Immature natural killer cell (primary cell): ENCODE measurements at regions not wholly inside any gene's neighbourhood (a gene's known extent, or its start where the extent isn't known, plus 50 kb on each side); places are given as distances from the start of the nearest gene placed in this dataset.

Experiments used
- DNase-seq, 3 donors: peaks; one replicate each; pipeline ENCODE4 v3.0.0; 2022; ENCODE audit warnings: mixed read lengths in 1 of 3
- H3K27ac Mint-ChIP-seq, 6 donors: one replicate each; pipeline ENCODE4 v1.8.0; 2020; ENCODE audit warnings: mixed read lengths in 6 of 6, mild to moderate bottlenecking in 5 of 6, inconsistent platforms in 4 of 6, moderate library complexity in 3 of 6
- H3K27me3 Mint-ChIP-seq, 3 donors: one replicate each; pipeline ENCODE4 v1.8.0; 2020 to 2021; ENCODE audit warnings: low read depth in 3 of 3, mild to moderate bottlenecking in 3 of 3, mixed read lengths in 3 of 3, moderate library complexity in 3 of 3, inconsistent platforms in 1 of 3
- H3K36me3 Mint-ChIP-seq, 3 donors: one replicate each; pipeline ENCODE4 v1.8.0; 2020; ENCODE audit warnings: mixed read lengths in 3 of 3, inconsistent platforms in 2 of 3, mild to moderate bottlenecking in 2 of 3
- H3K4me1 Mint-ChIP-seq, 2 donors: one replicate each; pipeline ENCODE4 v1.8.0; 2020; ENCODE audit warnings: inconsistent platforms in 2 of 2, mild to moderate bottlenecking in 2 of 2, mixed read lengths in 2 of 2, moderate library complexity in 1 of 2
- H3K4me3 Mint-ChIP-seq, 5 donors: one replicate each; pipeline ENCODE4 v1.8.0; 2020; ENCODE audit warnings: mild to moderate bottlenecking in 5 of 5, mixed read lengths in 5 of 5, inconsistent platforms in 3 of 5, moderate library complexity in 3 of 5
- H3K9me3 Mint-ChIP-seq, 6 donors: one replicate each; pipeline ENCODE4 v1.8.0; 2020; ENCODE audit warnings: mild to moderate bottlenecking in 6 of 6, mixed read lengths in 6 of 6, inconsistent platforms in 4 of 6, moderate library complexity in 3 of 6

DNA sequence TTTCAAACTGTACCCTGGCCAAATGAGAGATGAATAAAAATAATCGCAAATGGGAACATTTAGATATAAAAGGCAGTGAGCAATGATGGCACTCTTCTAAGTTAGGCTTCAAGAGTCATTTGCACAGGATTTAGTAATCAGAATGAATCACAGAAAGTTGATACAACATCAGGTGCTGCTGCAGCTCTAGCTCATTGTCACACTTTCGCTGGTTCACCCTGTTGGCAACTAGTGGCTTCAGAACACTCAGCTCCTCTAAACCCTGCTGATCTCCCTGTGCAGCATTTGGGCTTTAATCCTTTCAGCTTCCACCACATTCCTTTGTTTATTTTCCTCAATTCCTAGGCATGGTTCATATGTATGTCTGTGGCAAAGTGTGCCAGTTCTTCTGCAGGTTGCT, 2071.2 kb upstream of the CDH6 start:
- H3K36me3 Mint-ChIP-seq: no peaks in the 10 kb centered on the region

DNA sequence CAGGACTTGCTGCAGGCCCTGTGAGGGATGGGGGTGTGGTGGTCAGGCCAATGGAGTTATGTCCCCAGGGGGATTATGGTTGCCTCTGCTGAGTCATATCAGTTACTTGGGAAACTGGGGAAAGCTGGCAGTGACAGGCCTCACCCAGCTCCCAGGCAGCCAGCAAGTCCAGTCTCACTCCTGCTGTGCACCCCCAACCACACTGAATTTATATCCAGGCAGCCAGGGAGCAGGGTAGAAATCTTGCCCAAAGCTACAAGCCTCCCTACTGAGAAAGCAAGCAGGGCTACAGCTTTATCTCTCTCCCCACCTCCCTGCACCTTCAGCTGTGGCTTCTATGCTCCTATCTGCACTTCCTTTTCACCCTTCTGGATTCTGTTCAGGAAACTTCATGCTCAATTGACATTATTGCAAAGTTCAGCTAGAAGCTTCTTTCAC, 2076.0 kb upstream of the CDH9 start:
- DNase-seq: no peak
- H3K4me1 Mint-ChIP-seq: no peaks in the 10 kb centered on the region
- H3K27ac Mint-ChIP-seq: no peak overlapping the region
- H3K9me3 Mint-ChIP-seq: peaks cover 12 to 53% (median 45%) of the 10 kb centered on the region in 6 donors
- H3K27me3 Mint-ChIP-seq: no peaks in the 10 kb centered on the region
- no peak overlapping the region for H3K4me3 Mint-ChIP-seq
- H3K36me3 Mint-ChIP-seq: peaks cover 0 to 6% (median 0%) of the 10 kb centered on the region in 3 donors

More for the DNA sequence above, 2071.2 kb upstream of the CDH6 start:
- Mint-ChIP-seq H3K9me3 (peaks cover 3 to 46% (median 31%) of the 10 kb centered on the region in 6 donors), H3K4me1 (no peaks in the 10 kb centered on the region), H3K27me3 (no peaks in the 10 kb centered on the region), H3K27ac (no peak overlapping the region), H3K4me3 (no peak overlapping the region)
- DNase-seq: no peak

GRCh38 chr5:29113516-29113915, 2075.1 kb upstream of the CDH9 start:
- Mint-ChIP-seq H3K4me1 (no peaks in the 10 kb centered on the region), H3K9me3 (peaks cover 12 to 59% (median 48%) of the 10 kb centered on the region in 6 donors), H3K36me3 (peaks cover 0 to 6% (median 0%) of the 10 kb centered on the region in 3 donors), H3K27me3 (no peaks in the 10 kb centered on the region), H3K4me3 (no peak overlapping the region), H3K27ac (no peak overlapping the region)
- DNase-seq: no peak

DNA sequence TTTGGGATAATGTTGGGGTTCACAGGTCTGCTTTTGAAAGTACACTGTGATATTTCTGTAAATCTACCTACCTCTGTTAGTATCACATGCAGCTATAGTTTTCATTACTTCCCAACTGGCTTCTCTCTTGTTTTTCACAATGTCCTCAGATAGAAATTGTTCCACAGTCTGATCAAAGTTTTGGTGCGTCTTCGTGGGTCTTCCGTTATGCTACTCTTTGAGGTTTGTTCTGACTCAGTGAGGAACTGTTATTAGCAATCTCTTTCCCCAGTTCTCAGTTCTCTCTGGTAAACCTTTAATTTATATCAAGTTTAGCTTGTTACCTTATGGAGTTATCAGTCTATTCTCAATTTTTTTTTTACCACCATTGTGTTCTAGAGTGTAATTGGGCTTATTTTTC, 2061.2 kb upstream of the CDH9 start:
- H3K4me3 Mint-ChIP-seq: no peak overlapping the region
- peaks cover 0 to 6% (median 0%) of the 10 kb centered on the region in 3 donors for H3K36me3 Mint-ChIP-seq
- no peak for DNase-seq
- H3K9me3 Mint-ChIP-seq: peaks cover 10 to 45% (median 28%) of the 10 kb centered on the region in 6 donors
- H3K27me3 Mint-ChIP-seq: peaks cover 0 to 1% (median 0%) of the 10 kb centered on the region in 3 donors
- H3K4me1 Mint-ChIP-seq: no peaks in the 10 kb centered on the region
- no peak overlapping the region for H3K27ac Mint-ChIP-seq

GRCh38 chr5:29089591-29090130, 2051.3 kb upstream of the CDH9 start:
- no peaks in the 10 kb centered on the region for H3K4me1 Mint-ChIP-seq
- H3K27ac Mint-ChIP-seq: no peak overlapping the region
- no peak overlapping the region for H3K4me3 Mint-ChIP-seq
- peaks cover 0 to 4% (median 0%) of the 10 kb centered on the region in 3 donors for H3K36me3 Mint-ChIP-seq
- H3K9me3 Mint-ChIP-seq: peaks cover 28 to 64% (median 39%) of the 10 kb centered on the region in 6 donors
- no peak for DNase-seq
- H3K27me3 Mint-ChIP-seq: peaks cover 0 to 1% (median 0%) of the 10 kb centered on the region in 3 donors

DNA sequence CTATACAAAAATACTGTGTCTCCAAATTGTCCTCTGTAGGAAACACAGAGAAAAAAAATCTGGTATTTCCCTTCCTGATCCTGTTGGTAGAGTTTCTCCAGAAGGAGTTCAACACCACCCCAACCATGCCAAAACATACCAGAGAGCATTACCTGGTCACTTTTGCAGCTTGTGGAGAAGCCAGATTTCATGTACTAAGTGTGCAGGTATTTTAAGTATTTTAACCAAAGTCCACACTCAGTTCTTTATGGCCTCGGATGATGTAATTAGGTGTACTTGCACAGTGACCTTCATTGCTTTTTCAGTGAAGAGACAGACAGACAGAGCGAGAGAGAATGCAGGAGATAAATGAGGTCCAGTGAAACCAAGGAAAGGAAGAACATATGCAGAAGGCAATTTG, 2046.8 kb upstream of the CDH9 start:
- Mint-ChIP-seq H3K4me3 (no peak overlapping the region), H3K27me3 (peaks cover 0 to 1% (median 0%) of the 10 kb centered on the region in 3 donors), H3K9me3 (peaks cover 22 to 69% (median 48%) of the 10 kb centered on the region in 6 donors), H3K4me1 (no peaks in the 10 kb centered on the region), H3K36me3 (peaks cover 0 to 4% (median 0%) of the 10 kb centered on the region in 3 donors), H3K27ac (no peak overlapping the region)
- DNase-seq: no peak

- H3K27ac Mint-ChIP-seq: no peak overlapping the region
- no peak overlapping the region for H3K4me3 Mint-ChIP-seq
- no peaks in the 10 kb centered on the region for H3K4me1 Mint-ChIP-seq
- peaks cover 0 to 2% (median 2%) of the 10 kb centered on the region in 3 donors for H3K27me3 Mint-ChIP-seq
- H3K36me3 Mint-ChIP-seq: no peaks in the 10 kb centered on the region
- peaks cover 20 to 67% (median 35%) of the 10 kb centered on the region in 6 donors for H3K9me3 Mint-ChIP-seq
- DNase-seq: no peak
Observed at GRCh38 chr5:29079771-29080170, 2041.4 kb upstream of the CDH9 start.

DNA sequence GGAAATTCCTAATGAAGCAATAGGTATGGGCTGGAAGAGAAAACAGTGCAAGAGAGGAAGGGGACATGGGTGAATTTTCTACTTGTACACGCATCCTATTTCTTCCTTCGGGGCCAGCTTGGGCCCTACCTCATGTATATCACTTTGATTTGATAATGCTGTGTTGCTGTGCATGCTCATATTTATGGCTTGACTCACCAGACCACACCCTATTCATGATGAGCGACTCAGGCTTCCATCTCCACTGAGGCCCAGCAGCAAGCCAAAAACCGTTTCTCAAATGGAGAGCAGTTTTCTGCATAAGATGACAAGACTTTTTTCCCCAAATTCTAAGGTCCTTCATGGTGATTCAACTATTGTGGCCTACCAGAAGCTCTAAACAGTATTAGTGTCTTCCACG, 2039.1 kb upstream of the CDH9 start:
- Mint-ChIP-seq H3K9me3 (peaks cover 20 to 61% (median 31%) of the 10 kb centered on the region in 6 donors), H3K36me3 (no peaks in the 10 kb centered on the region), H3K4me3 (no peak overlapping the region), H3K4me1 (no peaks in the 10 kb centered on the region), H3K27ac (no peak overlapping the region), H3K27me3 (peaks cover 0 to 2% (median 2%) of the 10 kb centered on the region in 3 donors)
- DNase-seq: no peak

DNA sequence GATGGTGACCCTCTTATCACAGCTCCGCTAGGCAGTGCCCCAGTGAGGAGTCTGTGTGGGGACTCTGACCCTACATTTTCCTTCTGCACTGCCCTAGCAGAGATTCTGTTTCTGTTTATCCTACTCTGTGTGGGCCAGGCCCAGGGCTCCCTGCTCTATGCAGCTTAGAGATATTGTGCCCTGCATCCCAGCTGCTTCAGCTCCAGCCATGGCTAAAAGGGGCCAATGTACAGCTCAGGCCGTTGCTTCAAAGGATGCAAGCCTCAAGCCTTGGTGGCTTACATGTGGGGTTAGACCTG, 2030.7 kb upstream of the CDH9 start:
- Mint-ChIP-seq H3K9me3 (peaks cover 10 to 53% (median 35%) of the 10 kb centered on the region in 6 donors), H3K36me3 (peaks cover 0 to 3% (median 0%) of the 10 kb centered on the region in 3 donors), H3K27me3 (peaks cover 0 to 6% (median 0%) of the 10 kb centered on the region in 3 donors), H3K27ac (no peak overlapping the region), H3K4me1 (no peaks in the 10 kb centered on the region), H3K4me3 (no peak overlapping the region)
- no peak for DNase-seq

- DNase-seq: no peak
- Mint-ChIP-seq H3K4me3 (no peak overlapping the region), H3K4me1 (no peaks in the 10 kb centered on the region), H3K9me3 (peaks cover 12 to 38% (median 23%) of the 10 kb centered on the region in 6 donors), H3K27me3 (no peaks in the 10 kb centered on the region), H3K27ac (no peak overlapping the region), H3K36me3 (no peaks in the 10 kb centered on the region)
Observed at GRCh38 chr5:29061381-29061780, 2023.0 kb upstream of the CDH9 start.

DNA sequence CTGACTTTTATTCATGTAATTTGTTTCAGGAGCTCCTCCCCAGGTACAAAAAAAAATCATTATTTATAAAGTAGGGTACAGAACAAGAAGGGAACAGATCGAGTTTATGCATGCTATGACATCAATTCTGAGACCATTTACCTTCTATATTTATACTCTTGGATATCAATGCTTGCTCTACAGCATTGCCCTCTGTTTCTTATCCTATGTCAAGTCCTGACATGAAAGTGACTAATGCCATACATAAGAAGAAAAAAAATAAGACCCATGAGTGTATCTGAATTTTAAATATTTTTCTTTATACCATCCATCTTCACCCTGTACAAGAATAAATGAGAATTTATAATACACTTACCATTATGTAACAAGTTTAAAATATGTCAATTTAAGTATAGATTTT, 2016.3 kb upstream of the CDH9 start:
- Mint-ChIP-seq H3K27ac (no peak overlapping the region), H3K4me1 (no peaks in the 10 kb centered on the region), H3K36me3 (no peaks in the 10 kb centered on the region), H3K4me3 (no peak overlapping the region), H3K27me3 (no peaks in the 10 kb centered on the region), H3K9me3 (peaks cover 9 to 21% (median 13%) of the 10 kb centered on the region in 6 donors)
- DNase-seq: no peak

DNA sequence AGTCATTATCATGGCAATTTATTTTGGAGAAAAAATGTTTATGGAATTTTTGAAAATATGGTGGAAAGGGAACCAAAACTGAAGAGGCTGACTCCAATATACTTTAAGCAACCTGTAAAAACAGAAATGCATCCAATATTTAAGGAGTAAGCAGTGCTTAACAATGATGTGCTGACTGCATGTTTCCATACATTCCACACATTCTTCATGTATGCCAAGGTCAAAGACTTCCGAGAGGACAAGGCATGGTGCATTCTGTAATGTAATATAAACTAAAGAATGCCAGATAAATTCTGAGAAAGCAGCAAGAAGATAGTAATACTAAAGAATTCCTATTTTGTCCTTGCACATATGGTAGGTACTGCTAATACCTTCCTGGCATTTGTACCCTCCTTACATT, 2015.9 kb upstream of the CDH9 start:
- Mint-ChIP-seq H3K4me3 (no peak overlapping the region), H3K27me3 (no peaks in the 10 kb centered on the region), H3K27ac (no peak overlapping the region), H3K9me3 (peaks cover 9 to 20% (median 13%) of the 10 kb centered on the region in 6 donors), H3K4me1 (no peaks in the 10 kb centered on the region), H3K36me3 (no peaks in the 10 kb centered on the region)
- no peak for DNase-seq

- Mint-ChIP-seq H3K27ac (no peak overlapping the region), H3K4me3 (no peak overlapping the region), H3K27me3 (no peaks in the 10 kb centered on the region), H3K4me1 (no peaks in the 10 kb centered on the region), H3K36me3 (no peaks in the 10 kb centered on the region), H3K9me3 (peaks cover 5 to 24% (median 15%) of the 10 kb centered on the region in 6 donors)
- DNase-seq: no peak
Observed at GRCh38 chr5:29051509-29051908, 2013.1 kb upstream of the CDH9 start.

DNA sequence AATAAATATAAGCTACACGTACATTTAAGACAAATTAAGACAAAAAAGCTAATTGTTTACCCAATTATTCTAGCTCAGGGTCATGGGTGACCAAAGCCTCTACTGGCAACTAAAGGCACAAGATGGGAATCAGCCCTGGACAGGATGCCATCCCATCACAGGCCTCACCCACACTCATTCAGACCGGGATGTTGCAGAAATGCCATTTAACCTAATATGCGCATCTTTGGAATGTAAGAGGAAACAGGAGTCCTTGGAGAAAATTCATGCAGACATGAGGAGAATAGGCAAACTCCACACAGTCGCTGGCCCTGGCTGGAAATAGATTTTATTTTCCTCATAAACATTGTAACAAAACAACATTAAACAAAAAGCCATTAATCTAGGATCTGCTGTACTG, 2003.8 kb upstream of the CDH9 start:
- peaks cover 2 to 28% (median 19%) of the 10 kb centered on the region in 6 donors for H3K9me3 Mint-ChIP-seq
- no peak for DNase-seq
- peaks cover 0 to 2% (median 0%) of the 10 kb centered on the region in 3 donors for H3K27me3 Mint-ChIP-seq
- no peaks in the 10 kb centered on the region for H3K36me3 Mint-ChIP-seq
- H3K4me1 Mint-ChIP-seq: no peaks in the 10 kb centered on the region
- no peak overlapping the region for H3K4me3 Mint-ChIP-seq
- H3K27ac Mint-ChIP-seq: no peak overlapping the region

DNA sequence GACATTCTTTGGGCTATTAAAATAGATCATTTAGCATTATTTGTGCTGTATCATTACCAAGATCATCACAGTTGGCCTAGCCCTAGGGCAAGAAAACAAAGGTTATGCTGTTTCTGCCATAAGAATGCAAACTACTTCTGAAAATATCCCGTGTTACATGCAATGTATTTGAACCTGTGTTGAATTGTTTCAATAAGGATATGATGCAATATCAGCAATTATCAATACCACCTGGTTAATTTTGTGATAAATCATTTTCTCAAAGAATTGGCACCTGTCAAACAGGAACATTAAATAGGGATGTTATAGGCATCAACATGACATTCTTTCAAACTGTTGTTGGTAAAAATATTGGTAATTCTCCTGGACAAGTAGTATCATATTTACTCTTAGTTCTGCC, 2002.0 kb upstream of the CDH9 start:
- Mint-ChIP-seq H3K9me3 (peaks cover under 1 to 36% (median 27%) of the 10 kb centered on the region in 6 donors), H3K36me3 (no peaks in the 10 kb centered on the region), H3K4me1 (no peaks in the 10 kb centered on the region), H3K4me3 (no peak overlapping the region), H3K27ac (no peak overlapping the region), H3K27me3 (peaks cover 0 to 2% (median 0%) of the 10 kb centered on the region in 3 donors)
- DNase-seq: no peak
